Right cardiac atrium (tissue), 5 donors: ENCODE measurements at regions not wholly inside any gene's neighbourhood (a gene's known extent, or its start where the extent isn't known, plus 50 kb on each side); places are given as distances from the start of the nearest gene placed in this dataset.
A peak's percentile ranks its signal among the peaks of the same experiment; 100 is the strongest.

Experiments used
- ATAC-seq, 2 donors: fragments of 200-7000 bp; cut with Tn5 transposase; one replicate each; pipeline versions ENCODE4 v1.8.0 to v1.9.1; 2020; ENCODE audit warnings: moderate library complexity in 2 of 2, mild to moderate bottlenecking in 1 of 2
- DNase-seq, 3 donors: peaks; one replicate each; pipeline ENCODE4 v3.0.0-alpha.2; 2020
- H3K27ac ChIP-seq: one replicate; pipeline ENCODE4 v1.5.1; 2013; ENCODE audit warnings: mild to moderate bottlenecking, low read length, control low read depth, moderate library complexity
- H3K27me3 ChIP-seq: one replicate; pipeline ENCODE4 v1.6.1; 2013; ENCODE audit not compliant: control insufficient read depth, insufficient read depth
- H3K4me1 ChIP-seq: one replicate; pipeline ENCODE4 v1.6.1; 2013; ENCODE audit warnings: low read length; ENCODE audit not compliant: control insufficient read depth, insufficient read depth
- H3K4me3 ChIP-seq: one replicate; pipeline ENCODE4 v1.5.1; 2013; ENCODE audit warnings: low read length, control low read depth
- H3K9me3 ChIP-seq: one replicate; pipeline ENCODE4 v1.6.1; 2013; ENCODE audit warnings: low read length; ENCODE audit not compliant: control insufficient read depth
- WGBS: extraction: QIAGEN DNeasy Blood & Tissue Kit; methylation state at CpG from one replicate; pipeline ENCODE4 v1.1.7; 2013; 5-methylcytosine and 5-hydroxymethylcytosine counted together
- intact Hi-C, 4 donors: fragments of 100-400 bp; cut with DNase I; formaldehyde crosslinking; loops; one replicate each; pipeline versions ENCODE4 v1.11.0 to v1.14.0; 2022 to 2023
- donor health status: healthy with polysubstance abuse.
- donor health status: DM: no; HTN: yes; CAD: no.
- donor health status: DM: no; HTN: no; CAD: no.
- donor health status: DM: no; HTN: yes; CAD: no; lungs with severe emphysema.
- donor health status: DM: yes; HTN: yes; CAD: no.

GRCh38 chr19:5259750-5260149 is 80.9 kb downstream of the PTPRS start:
- H3K4me3 ChIP-seq = no peak overlapping the region
- no peaks in the 10 kb centered on the region for H3K27me3 ChIP-seq
- intact Hi-C loops = no loop called here
- no peak for ATAC-seq
- 99% methylated on average over 4 of the region's 4 CpGs for WGBS
- no peaks in the 10 kb centered on the region for H3K4me1 ChIP-seq
- peak in 1 of 3 donors; percentile 3 for DNase-seq
- peaks cover 2% of the 10 kb centered on the region for H3K9me3 ChIP-seq
- no peak overlapping the region for H3K27ac ChIP-seq

DNA sequence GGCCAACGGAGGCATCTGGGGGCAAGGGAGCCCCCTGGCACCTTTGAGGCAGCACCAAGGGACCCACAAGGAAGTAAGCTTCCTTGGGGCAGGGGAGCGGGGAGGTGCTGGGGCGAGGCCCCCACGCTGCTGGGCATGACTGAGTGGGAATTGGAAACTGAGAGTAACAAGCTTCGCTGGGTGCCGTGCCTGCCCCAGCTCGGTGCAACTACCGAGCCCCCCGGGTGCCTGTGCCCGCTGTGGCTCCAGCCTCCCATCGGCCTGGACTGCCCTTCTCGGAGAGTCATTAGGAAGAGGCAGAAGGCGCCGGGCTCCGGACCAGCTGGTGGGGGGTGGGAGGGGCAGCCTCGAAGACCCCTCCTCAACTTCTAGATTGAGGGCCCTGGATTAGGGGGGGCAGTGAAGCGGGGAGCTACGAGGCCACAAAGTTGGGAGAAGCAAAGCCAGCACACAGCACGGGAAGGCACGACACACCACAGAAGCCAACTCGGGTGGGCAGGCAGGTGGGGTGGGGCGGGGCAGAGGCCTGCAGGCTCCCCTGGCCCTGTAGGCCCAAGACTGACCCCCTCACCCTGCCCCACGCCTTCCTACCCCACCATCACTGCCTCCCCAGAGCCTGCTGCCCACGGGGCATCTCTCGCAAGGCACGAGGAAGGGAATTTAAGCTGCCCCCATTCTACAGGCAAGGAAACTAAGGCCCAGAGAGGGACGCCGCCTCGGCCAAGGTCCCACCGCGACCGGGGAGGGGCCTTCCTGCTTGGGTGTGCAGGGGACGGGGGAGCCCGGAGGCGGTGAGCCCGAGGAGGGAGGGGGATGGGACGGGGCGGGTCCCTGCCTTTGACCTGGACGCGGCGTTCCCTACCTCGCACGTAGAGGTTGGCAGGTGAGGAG is 83.2 kb downstream of the PTPRS start:
- Histone ChIP-seq H3K27ac (no peak overlapping the region), H3K4me3 (no peak overlapping the region), H3K27me3 (no peaks in the 10 kb centered on the region), H3K9me3 (peaks cover 2% of the 10 kb centered on the region), H3K4me1 (no peaks in the 10 kb centered on the region)
- intact Hi-C loops = no loop called here
- DNase-seq (peak in 2 of 3 donors; percentile 35 to 48), ATAC-seq (peak; percentile 17 to 20)
- 95% methylated on average over 43 of the region's 43 CpGs for WGBS

GRCh38 chr19:5255602-5256231 is 84.9 kb downstream of the PTPRS start:
- Histone ChIP-seq H3K4me3 (no peak overlapping the region), H3K9me3 (peaks cover 2% of the 10 kb centered on the region), H3K27ac (no peak overlapping the region), H3K4me1 (no peaks in the 10 kb centered on the region), H3K27me3 (no peaks in the 10 kb centered on the region)
- DNase-seq (peak in 2 of 3 donors; percentile 3 to 27), ATAC-seq (no peak)
- WGBS = 96% methylated on average over 22 of the region's 22 CpGs
- intact Hi-C loops = no loop called here

DNA sequence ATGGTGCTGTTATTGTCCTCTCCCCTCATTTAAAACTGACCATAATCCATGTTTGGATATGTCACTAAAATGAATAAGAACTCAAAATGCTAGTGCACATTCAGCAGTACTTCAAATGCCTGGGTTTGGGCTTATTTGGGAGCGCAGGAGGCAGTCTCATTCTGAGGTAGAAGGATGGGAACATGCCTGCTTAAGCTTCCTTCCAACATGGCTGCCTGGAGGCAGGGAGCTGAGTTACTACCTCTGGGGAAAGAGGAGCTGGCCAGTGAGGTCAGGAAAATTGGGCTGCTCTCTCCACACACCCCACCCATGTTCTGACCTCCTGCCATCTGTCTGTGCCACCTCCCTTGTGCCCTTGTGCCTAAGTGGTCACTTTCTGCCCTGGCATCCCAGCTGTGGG is 85.7 kb downstream of the PTPRS start:
- Histone ChIP-seq H3K9me3 (peaks cover 2% of the 10 kb centered on the region), H3K27me3 (no peaks in the 10 kb centered on the region), H3K4me1 (no peaks in the 10 kb centered on the region), H3K27ac (no peak overlapping the region), H3K4me3 (no peak overlapping the region)
- DNase-seq = peak in 1 of 3 donors; percentile 26
- no peak for ATAC-seq
- WGBS = 94% methylated on average over 1 of the region's 1 CpG
- intact Hi-C loops = no loop called here

DNA sequence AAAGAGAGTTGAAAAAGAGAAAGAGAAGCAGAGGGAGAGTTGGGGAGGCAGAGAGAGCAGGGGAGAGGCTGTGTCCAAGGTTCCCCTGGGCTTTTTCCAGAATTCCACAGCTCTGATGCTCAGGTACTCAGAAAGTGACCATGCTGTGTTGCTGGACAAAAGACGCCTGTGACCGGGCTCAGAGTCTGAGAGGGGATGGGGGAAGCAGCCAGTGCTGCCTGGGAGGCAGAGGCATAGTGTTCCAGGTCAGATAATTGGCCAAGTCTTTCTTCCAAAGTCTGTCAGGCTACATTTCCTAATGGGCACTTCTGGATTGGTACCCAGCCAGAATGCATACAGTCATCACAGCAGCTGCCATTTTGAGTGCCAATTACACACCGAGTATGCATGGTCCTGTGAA is 86.1 kb downstream of the PTPRS start:
- Histone ChIP-seq H3K27ac (no peak overlapping the region), H3K4me1 (no peaks in the 10 kb centered on the region), H3K27me3 (no peaks in the 10 kb centered on the region), H3K4me3 (no peak overlapping the region), H3K9me3 (peaks cover 2% of the 10 kb centered on the region)
- 96% methylated on average over 3 of the region's 3 CpGs for WGBS
- intact Hi-C loops = no loop called here
- no peak for ATAC-seq
- DNase-seq = peak in 1 of 3 donors; percentile 24

DNA sequence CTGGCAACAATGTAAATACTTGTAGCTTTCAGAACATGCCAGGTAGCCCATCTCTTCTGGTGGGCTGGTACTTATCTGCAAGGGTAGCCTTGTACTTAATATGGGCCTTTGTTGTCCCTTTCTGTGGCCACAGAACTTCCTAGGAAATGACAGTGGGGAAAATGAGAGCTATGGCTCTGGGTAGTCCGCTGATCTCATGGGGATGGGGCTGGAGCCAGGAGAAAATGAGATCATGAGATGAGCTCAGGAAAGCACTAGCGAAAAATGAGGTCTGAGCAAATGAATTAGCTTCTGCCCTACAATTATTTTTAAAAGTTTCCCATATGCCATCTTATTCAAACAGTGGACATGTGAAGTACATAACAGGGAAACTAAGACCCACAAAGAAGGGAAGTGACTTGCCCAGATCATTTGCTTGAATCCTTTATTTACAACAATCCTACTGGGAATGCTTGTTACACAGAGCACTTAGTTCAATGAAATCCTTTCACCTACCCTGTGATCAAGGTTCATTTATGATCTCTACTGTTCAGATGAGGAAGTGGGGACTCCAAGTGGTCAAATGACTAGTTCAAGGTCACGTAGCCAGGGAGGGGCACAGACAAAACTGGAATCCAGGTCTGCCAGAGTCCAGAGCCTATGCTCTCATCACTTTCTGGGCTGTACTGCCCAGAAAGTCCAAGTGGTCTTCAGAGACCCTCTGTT is 87.1 kb downstream of the PTPRS start:
- ATAC-seq (peak; percentile 42 to 54), DNase-seq (peak in 2 of 3 donors; percentile 30 to 62)
- peaks cover 2% of the 10 kb centered on the region for H3K9me3 ChIP-seq
- H3K4me1 ChIP-seq = no peaks in the 10 kb centered on the region
- intact Hi-C loops = no loop called here
- WGBS = 70% methylated on average over 3 of the region's 3 CpGs
- H3K27me3 ChIP-seq = no peaks in the 10 kb centered on the region
- no peak overlapping the region for H3K4me3 ChIP-seq
- H3K27ac ChIP-seq = peak overlapping the region; percentile 17

GRCh38 chr19:5251096-5252065 is 89.2 kb downstream of the PTPRS start:
- no peaks in the 10 kb centered on the region for H3K27me3 ChIP-seq
- H3K4me1 ChIP-seq = no peaks in the 10 kb centered on the region
- intact Hi-C loops = no loop called here
- 77% methylated on average over 27 of the region's 27 CpGs for WGBS
- DNase-seq = peak in 2 of 3 donors; percentile 24 to 47
- H3K9me3 ChIP-seq = peaks cover 2% of the 10 kb centered on the region
- no peak overlapping the region for H3K4me3 ChIP-seq
- no peak overlapping the region for H3K27ac ChIP-seq
- ATAC-seq = no peak

DNA sequence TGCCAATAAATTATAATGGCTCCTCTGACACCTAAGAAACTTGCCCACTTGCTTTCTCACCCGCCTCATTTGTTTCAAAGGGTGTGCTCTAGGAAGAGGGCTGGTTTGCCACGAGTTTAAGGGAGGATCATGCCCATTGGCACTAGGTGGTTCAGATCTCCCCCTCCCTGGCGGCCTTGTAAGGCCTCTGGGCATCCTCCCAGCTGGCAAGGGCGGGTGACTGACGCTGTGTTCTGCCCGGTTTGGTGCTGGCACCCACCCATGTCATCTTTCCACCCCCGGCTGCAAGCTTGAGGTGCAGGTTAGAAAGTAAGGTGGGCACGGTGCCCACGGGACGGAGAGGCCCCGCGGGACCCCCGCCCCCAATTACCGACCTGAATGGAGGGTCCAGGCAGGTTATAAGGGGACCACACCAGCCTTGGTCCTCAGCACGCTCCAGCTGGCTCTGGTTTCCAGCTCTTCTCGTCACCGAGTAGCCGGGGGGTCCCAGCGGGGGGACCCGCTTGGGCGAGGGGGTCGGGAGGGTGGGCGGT is 90.4 kb downstream of the PTPRS start:
- 72% methylated on average over 23 of the region's 23 CpGs for WGBS
- ATAC-seq (peak; percentile 70 to 76), DNase-seq (peak; percentile 64 to 88 (median 85))
- Histone ChIP-seq H3K4me3 (no peak overlapping the region), H3K27me3 (no peaks in the 10 kb centered on the region), H3K27ac (no peak overlapping the region), H3K9me3 (peaks cover 1% of the 10 kb centered on the region), H3K4me1 (no peaks in the 10 kb centered on the region)
- intact Hi-C loops = no loop called here

- intact Hi-C loops = no loop called here
- WGBS = 91% methylated on average over 3 of the region's 3 CpGs
Observed at GRCh38 chr19:5249526-5249925, 91.1 kb downstream of the PTPRS start.

More at GRCh38 chr19:5249526-5249925, 91.1 kb downstream of the PTPRS start:
- Histone ChIP-seq H3K27me3 (no peaks in the 10 kb centered on the region), H3K27ac (no peak overlapping the region), H3K4me1 (no peaks in the 10 kb centered on the region), H3K4me3 (no peak overlapping the region), H3K9me3 (no peaks in the 10 kb centered on the region)
- ATAC-seq (no peak), DNase-seq (no peak)
